ENCODE measurements at regions not wholly inside any gene's neighbourhood (a gene's known extent, or its start where the extent isn't known, plus 50 kb on each side); places are given as distances from the start of the nearest gene placed in this dataset.

DNA sequence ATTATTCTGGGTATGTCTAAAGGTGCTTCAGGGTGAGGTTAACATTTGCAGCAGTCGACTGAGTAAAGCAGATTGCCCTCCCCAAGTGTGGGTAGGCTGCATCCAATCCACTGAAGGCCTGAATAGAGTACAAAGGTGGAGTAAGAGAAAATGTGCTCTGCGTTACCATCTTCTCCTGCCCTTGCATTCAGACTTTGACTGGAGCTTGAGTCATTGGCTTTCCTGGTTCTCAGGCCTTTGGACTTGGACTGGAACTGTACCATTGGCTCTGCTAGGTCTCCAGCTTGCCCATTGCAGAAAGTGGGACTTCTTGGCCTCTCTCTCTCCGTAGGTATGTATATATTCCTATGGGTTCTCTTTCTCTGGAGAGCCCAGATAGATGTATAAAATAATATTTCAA is 120.9 kb upstream of the CNTLN start:
- no peaks in the 10 kb centered on the region for H3K9me3 ChIP-seq (ENCODE audit: control insufficient read depth, insufficient read depth, low read length)
- no peak overlapping the region for H3K4me3 ChIP-seq (ENCODE audit: low read depth, low read length)
- H3K36me3 ChIP-seq (ENCODE audit: control insufficient read depth, insufficient read depth, low read length), result no peaks in the 10 kb centered on the region
- H3K9ac ChIP-seq (ENCODE audit: low read depth, low read length), result no peak overlapping the region
- H3K27me3 ChIP-seq (ENCODE audit: control insufficient read depth, insufficient read depth, low read length), result no peaks in the 10 kb centered on the region
- H3K4me1 ChIP-seq (ENCODE audit: control insufficient read depth, insufficient read depth, low read length), result no peaks in the 10 kb centered on the region

DNA sequence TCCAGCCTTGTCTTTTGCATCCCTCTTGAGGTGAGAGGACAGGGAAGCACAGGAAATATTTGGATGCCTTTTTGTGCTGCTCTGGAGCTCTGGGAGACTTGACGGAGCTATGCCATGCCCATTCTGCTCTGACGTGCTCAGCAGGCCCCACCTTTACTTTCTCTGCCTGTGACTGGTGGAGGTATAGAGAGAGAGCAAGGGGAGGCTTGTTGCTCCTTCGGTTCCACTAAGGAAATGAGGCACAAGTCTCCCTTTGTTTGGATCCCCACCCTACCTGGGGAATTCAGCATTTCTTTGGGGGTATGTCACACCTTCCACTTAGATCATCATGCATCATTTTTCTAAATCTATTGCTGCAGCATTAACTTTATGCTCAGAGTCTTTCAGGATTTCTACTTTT is 121.8 kb upstream of the CNTLN start:
- Histone ChIP-seq H3K9me3 (ENCODE audit: control insufficient read depth, insufficient read depth, low read length) (no peaks in the 10 kb centered on the region), H3K36me3 (ENCODE audit: control insufficient read depth, insufficient read depth, low read length) (no peaks in the 10 kb centered on the region), H3K4me1 (ENCODE audit: control insufficient read depth, insufficient read depth, low read length) (no peaks in the 10 kb centered on the region), H3K4me3 (ENCODE audit: low read depth, low read length) (no peak overlapping the region), H3K27me3 (ENCODE audit: control insufficient read depth, insufficient read depth, low read length) (no peaks in the 10 kb centered on the region), H3K9ac (ENCODE audit: low read depth, low read length) (no peak overlapping the region)

DNA sequence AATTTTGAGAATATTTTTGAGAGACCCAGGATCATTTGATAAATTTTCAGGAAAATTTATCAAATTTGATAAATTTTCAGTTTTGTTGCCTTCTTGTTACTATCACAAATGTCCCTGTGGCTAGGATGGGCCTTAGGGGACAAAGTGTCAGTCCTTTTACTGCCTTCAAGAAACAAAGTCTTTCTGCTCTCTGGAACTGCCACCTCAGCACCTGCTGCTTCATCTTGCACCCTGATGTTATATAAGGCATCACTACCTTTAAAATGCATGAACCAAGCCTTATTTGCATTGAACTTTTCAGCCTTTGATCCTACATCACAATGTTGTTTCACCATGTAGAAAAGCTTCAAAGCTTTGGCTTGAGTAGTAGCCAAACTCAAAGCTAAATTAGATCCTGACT is 123.0 kb upstream of the CNTLN start:
- no peak overlapping the region for H3K4me3 ChIP-seq (ENCODE audit: low read depth, low read length)
- no peaks in the 10 kb centered on the region for H3K36me3 ChIP-seq (ENCODE audit: control insufficient read depth, insufficient read depth, low read length)
- H3K4me1 ChIP-seq (ENCODE audit: control insufficient read depth, insufficient read depth, low read length), result no peaks in the 10 kb centered on the region
- H3K9ac ChIP-seq (ENCODE audit: low read depth, low read length), result no peak overlapping the region
- no peaks in the 10 kb centered on the region for H3K9me3 ChIP-seq (ENCODE audit: control insufficient read depth, insufficient read depth, low read length)
- H3K27me3 ChIP-seq (ENCODE audit: control insufficient read depth, insufficient read depth, low read length), result no peaks in the 10 kb centered on the region

DNA sequence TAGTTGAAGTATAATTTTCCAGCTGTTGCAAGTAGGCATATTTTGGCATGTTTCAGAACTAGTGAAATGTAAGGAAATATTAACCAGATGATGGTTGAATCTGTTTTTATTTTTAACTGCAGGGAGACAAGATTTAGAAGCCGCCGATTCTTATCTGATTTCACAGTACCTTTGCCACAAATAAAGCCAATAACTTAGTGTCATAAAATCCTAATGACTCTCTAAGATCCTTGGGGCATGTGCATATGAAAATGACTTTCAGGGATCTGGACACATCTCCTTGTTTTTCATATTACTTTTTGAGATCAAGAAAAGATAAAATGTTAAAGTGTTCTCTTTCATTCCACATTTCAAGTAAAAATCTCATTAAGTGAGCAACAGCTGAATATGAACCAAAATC is 125.8 kb upstream of the CNTLN start:
- Histone ChIP-seq H3K4me1 (ENCODE audit: control insufficient read depth, insufficient read depth, low read length) (no peaks in the 10 kb centered on the region), H3K4me3 (ENCODE audit: low read depth, low read length) (no peak overlapping the region), H3K9ac (ENCODE audit: low read depth, low read length) (no peak overlapping the region), H3K9me3 (ENCODE audit: control insufficient read depth, insufficient read depth, low read length) (no peaks in the 10 kb centered on the region), H3K27me3 (ENCODE audit: control insufficient read depth, insufficient read depth, low read length) (no peaks in the 10 kb centered on the region), H3K36me3 (ENCODE audit: control insufficient read depth, insufficient read depth, low read length) (no peaks in the 10 kb centered on the region)

DNA sequence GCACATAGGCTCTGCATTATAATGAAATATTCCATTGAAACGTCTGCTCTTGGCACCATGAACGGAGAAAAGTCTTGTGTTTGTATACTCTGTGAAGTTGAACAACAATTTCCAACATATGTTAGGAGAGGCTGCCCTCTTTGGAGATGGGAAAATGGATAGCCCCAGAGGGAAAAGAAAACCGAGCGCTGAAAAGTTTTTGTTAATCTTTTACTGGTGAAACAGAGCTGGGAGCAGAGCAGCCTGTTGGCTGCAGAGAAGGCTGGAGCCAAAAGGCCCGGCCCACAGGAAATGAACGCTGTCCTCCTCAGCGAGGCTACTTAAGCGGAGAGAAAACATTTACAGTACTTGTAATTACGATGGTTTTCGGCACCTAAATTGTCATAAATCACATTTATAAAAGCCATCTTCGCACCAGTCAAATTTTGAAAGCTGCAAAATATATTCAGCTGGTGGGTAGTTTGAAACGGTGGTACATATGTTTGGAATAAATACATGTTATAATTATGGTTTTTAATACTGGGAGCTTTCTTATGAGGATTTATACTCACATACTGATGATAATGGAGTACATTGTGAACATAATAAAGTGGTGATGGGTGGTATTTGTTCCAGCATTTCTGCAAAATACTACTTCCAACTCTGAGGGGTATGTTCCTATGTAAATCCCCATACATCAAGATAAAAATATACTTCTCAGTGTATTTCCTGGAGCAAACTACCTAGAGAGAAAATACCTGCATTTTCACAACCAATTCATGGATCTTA is 129.6 kb upstream of the CNTLN start:
- Histone ChIP-seq H3K36me3 (ENCODE audit: control insufficient read depth, insufficient read depth, low read length) (no peaks in the 10 kb centered on the region), H3K27me3 (ENCODE audit: control insufficient read depth, insufficient read depth, low read length) (no peaks in the 10 kb centered on the region), H3K9me3 (ENCODE audit: control insufficient read depth, insufficient read depth, low read length) (no peaks in the 10 kb centered on the region), H3K9ac (ENCODE audit: low read depth, low read length) (no peak overlapping the region), H3K4me3 (ENCODE audit: low read depth, low read length) (no peak overlapping the region), H3K4me1 (ENCODE audit: control insufficient read depth, insufficient read depth, low read length) (no peaks in the 10 kb centered on the region)

DNA sequence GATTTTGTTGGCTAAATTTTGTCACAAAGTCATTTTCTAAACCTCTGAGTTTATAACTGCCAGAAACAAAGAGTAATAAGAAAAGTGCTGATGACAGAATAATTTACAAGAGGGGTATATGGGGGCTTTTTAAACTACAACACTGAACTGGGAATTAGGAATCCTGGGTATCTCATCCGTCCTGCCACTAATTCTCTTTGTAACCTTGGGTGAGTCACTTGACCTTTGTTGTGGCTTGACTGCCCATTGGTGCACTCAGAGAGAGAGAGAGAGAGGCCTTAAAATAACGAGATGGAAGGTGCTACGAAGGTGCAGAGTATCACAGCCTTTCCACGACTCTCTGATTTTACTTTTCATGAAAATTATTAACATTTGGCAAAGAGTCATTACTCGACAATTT is 130.3 kb upstream of the CNTLN start:
- H3K4me1 ChIP-seq (ENCODE audit: control insufficient read depth, insufficient read depth, low read length), result no peaks in the 10 kb centered on the region
- no peaks in the 10 kb centered on the region for H3K27me3 ChIP-seq (ENCODE audit: control insufficient read depth, insufficient read depth, low read length)
- H3K9ac ChIP-seq (ENCODE audit: low read depth, low read length), result no peak overlapping the region
- H3K9me3 ChIP-seq (ENCODE audit: control insufficient read depth, insufficient read depth, low read length), result no peaks in the 10 kb centered on the region
- H3K36me3 ChIP-seq (ENCODE audit: control insufficient read depth, insufficient read depth, low read length), result no peaks in the 10 kb centered on the region
- no peak overlapping the region for H3K4me3 ChIP-seq (ENCODE audit: low read depth, low read length)

DNA sequence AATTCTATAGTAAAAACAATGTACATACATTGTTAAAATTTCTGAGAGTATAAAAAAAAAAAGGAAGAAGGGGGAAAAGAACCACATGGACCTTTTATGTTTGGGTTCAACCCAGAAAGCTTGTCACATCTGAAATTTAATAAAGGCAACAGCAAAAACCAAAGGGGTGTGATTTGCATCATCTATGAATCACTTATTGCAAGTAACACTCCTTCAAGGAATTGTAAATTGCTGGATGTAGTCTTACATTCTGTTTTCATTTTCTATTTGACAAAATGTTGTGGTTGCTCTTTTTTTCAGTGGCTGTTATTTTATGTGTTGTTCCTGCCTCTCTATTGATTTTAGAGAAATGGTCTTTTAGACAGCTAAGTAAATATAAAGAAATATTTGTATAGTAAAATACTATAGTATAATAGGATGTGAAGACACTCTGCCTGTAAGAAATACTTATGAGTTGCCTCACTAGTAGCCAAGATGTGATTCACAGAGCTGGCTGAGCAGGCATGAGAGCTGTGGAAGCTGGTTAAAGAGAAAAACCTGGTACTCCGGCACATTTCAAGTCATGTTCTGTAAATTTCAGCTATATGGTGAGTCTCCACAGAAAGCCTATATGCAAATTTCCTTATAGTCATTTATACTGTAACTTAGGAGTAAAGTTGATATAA is 131.1 kb upstream of the CNTLN start:
- Histone ChIP-seq H3K9me3 (ENCODE audit: control insufficient read depth, insufficient read depth, low read length) (no peaks in the 10 kb centered on the region), H3K9ac (ENCODE audit: low read depth, low read length) (no peak overlapping the region), H3K4me3 (ENCODE audit: low read depth, low read length) (no peak overlapping the region), H3K36me3 (ENCODE audit: control insufficient read depth, insufficient read depth, low read length) (no peaks in the 10 kb centered on the region), H3K27me3 (ENCODE audit: control insufficient read depth, insufficient read depth, low read length) (no peaks in the 10 kb centered on the region), H3K4me1 (ENCODE audit: control insufficient read depth, insufficient read depth, low read length) (no peaks in the 10 kb centered on the region)

DNA sequence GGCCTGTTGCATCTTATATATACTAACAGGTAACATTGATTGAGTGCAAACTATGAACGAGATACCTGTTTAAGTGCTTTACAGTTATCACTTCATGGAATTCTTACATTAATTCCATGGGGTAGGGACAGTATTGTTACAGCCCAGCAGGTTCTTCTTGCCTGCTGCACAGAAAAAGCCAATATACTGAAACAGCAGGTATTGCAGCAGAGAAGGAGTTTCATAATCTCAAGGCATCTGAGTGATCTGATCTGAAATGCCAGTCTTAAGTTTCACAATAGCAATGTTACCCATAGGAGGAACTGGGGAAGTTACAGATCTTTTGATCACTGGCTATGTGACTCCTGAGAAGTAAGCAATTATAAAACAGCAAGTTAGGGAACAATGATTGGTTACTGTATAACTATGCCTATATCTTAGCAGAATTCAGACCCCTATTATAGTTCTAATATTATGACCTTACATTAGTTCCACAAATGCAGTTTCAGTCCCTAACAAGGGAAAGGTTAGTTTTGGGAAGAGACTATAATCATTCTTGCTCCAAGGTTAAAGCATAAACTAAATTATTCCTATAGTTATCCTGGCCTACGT is 126.5 kb upstream of the BNC2 start:
- H3K9ac ChIP-seq (ENCODE audit: low read depth, low read length), result no peak overlapping the region
- H3K36me3 ChIP-seq (ENCODE audit: control insufficient read depth, insufficient read depth, low read length), result no peaks in the 10 kb centered on the region
- H3K4me1 ChIP-seq (ENCODE audit: control insufficient read depth, insufficient read depth, low read length), result no peaks in the 10 kb centered on the region
- no peaks in the 10 kb centered on the region for H3K9me3 ChIP-seq (ENCODE audit: control insufficient read depth, insufficient read depth, low read length)
- no peak overlapping the region for H3K4me3 ChIP-seq (ENCODE audit: low read depth, low read length)
- no peaks in the 10 kb centered on the region for H3K27me3 ChIP-seq (ENCODE audit: control insufficient read depth, insufficient read depth, low read length)

DNA sequence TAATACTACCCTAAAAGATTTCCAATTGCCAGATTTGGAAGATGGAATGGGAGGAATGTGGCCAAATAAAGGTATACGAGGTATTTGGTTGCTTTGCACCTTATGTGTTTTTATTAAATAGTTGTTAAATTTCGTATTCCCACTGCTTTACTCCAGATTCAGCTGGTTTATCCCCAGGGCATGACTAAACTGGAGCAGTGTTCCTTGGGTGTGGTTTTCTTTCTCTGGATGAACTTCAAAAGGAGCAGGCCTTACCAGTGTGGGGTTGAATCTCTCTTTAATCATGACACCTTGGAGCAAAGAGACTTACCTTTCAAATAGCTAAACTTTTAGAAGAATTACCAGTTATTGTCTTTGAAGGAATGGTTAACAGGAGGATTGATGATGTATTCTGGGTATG is 121.7 kb upstream of the BNC2 start:
- no peak overlapping the region for H3K4me3 ChIP-seq (ENCODE audit: low read depth, low read length)
- no peaks in the 10 kb centered on the region for H3K27me3 ChIP-seq (ENCODE audit: control insufficient read depth, insufficient read depth, low read length)
- H3K4me1 ChIP-seq (ENCODE audit: control insufficient read depth, insufficient read depth, low read length), result no peaks in the 10 kb centered on the region
- no peaks in the 10 kb centered on the region for H3K9me3 ChIP-seq (ENCODE audit: control insufficient read depth, insufficient read depth, low read length)
- no peak overlapping the region for H3K9ac ChIP-seq (ENCODE audit: low read depth, low read length)
- H3K36me3 ChIP-seq (ENCODE audit: control insufficient read depth, insufficient read depth, low read length), result no peaks in the 10 kb centered on the region

DNA sequence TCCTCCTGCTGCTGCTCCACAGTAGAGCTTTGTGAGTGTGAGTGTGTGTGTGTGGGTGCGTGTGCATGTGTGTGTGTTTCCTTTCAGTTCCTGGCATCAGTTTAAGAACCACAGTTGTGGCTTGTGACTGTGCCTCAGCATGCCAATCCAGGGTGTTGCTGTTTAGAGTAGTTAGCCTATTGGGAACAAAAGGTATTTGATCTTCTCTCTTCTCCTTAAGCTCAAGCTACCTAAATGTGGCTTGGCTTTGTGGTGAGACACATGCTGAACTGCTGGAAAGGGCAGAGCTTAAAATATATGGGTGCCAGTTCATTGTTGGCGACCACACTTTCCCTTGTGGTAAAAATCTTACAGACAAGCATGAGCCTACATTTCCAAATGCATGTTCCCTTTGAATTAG is 116.6 kb upstream of the BNC2 start:
- no peaks in the 10 kb centered on the region for H3K9me3 ChIP-seq (ENCODE audit: control insufficient read depth, insufficient read depth, low read length)
- no peak overlapping the region for H3K4me3 ChIP-seq (ENCODE audit: low read depth, low read length)
- H3K27me3 ChIP-seq (ENCODE audit: control insufficient read depth, insufficient read depth, low read length), result no peaks in the 10 kb centered on the region
- no peak overlapping the region for H3K9ac ChIP-seq (ENCODE audit: low read depth, low read length)
- peaks cover 9% of the 10 kb centered on the region for H3K4me1 ChIP-seq (ENCODE audit: control insufficient read depth, insufficient read depth, low read length)
- H3K36me3 ChIP-seq (ENCODE audit: control insufficient read depth, insufficient read depth, low read length), result no peaks in the 10 kb centered on the region

DNA sequence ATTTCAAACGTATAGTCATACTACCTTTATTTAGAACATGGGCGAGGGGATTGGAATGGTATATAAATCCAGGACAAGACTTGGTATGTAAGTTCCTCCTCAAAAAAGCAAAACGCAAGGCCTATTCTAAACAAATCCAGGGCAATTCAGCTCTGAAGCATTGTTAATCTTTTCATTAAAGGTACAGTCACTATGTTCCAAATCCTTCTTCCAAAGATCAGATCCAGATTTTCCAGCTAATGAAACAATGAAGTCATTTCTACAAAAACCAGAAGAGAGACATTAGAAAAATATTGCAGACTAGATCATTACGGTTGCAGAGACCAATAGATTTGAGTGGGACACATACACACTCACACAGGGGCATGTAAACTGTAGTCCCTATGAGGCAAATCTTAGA is 116.1 kb upstream of the BNC2 start:
- Histone ChIP-seq H3K27me3 (ENCODE audit: control insufficient read depth, insufficient read depth, low read length) (no peaks in the 10 kb centered on the region), H3K9ac (ENCODE audit: low read depth, low read length) (no peak overlapping the region), H3K9me3 (ENCODE audit: control insufficient read depth, insufficient read depth, low read length) (no peaks in the 10 kb centered on the region), H3K4me3 (ENCODE audit: low read depth, low read length) (no peak overlapping the region), H3K36me3 (ENCODE audit: control insufficient read depth, insufficient read depth, low read length) (no peaks in the 10 kb centered on the region), H3K4me1 (ENCODE audit: control insufficient read depth, insufficient read depth, low read length) (peaks cover 9% of the 10 kb centered on the region)

All from iPS-15b (cell line).